HG03103 (cell line): ENCODE measurements at regions not wholly inside any gene's neighbourhood (a gene's known extent, or its start where the extent isn't known, plus 50 kb on each side); places are given as distances from the start of the nearest gene placed in this dataset.

Experiments
- ATAC-seq: cut with Tn5 transposase; IDR thresholded peaks from one replicate; pipeline ENCODE4 v1.9.1; 2021; ENCODE audit warnings: low read depth; ENCODE audit not compliant: unreplicated experiment

DNA sequence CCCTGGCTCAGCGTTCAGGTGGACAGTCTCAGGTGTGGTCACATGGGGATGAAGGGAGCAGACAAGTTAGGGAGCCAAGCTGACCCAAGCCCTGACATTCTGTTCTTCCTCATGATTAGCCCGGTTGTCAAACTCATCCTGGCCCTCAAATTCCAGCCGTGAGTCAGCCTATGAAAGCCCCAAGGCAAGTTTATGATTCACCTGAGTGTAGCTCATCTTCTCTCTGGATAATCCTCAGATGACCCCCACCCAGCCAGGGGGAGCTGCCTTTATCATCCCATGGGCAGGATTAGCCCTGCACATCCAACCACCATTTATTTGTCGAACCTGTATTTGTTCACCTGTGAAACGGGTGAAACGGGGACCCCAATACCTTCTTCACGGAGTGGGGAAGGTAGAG lies 161.9 kb downstream of the DHX35 start:
- ATAC-seq, result no peak

GRCh38 chr20:39123185-39123557 lies 161.0 kb downstream of the DHX35 start:
- no peak for ATAC-seq

GRCh38 chr20:39117491-39117890 lies 155.3 kb downstream of the DHX35 start:
- ATAC-seq, result no peak

- no peak for ATAC-seq
These were observed 153.9 kb downstream of the DHX35 start for GRCh38 chr20:39116020-39116419.

DNA sequence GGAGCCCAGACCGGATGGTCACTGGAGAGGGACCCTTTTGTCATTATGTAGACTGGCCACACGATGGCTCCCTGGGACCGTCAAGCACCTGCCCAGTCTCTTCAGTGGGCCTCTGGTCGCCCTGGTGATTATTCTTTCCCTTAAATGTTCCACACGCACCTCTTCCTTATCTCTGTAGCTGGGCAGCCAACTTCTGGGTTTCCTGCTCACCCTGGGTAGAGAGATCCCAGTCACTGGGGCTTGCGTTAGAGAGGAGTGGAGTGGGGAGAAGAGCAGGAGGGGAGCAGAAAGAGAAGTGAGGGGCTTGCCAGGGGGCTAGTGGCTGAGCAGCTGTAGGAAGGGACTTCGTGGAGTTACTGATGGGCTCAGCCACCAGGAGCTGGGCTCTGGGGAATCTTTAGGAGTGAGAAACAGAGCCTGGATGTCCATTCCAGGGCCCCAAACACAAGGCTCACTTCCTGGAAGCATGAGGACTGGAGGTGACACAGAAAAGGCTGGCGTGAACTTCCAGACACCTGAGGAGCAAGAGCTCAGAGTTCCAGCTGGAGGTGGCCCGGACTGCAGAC lies 150.1 kb downstream of the DHX35 start:
- ATAC-seq, result no peak

DNA sequence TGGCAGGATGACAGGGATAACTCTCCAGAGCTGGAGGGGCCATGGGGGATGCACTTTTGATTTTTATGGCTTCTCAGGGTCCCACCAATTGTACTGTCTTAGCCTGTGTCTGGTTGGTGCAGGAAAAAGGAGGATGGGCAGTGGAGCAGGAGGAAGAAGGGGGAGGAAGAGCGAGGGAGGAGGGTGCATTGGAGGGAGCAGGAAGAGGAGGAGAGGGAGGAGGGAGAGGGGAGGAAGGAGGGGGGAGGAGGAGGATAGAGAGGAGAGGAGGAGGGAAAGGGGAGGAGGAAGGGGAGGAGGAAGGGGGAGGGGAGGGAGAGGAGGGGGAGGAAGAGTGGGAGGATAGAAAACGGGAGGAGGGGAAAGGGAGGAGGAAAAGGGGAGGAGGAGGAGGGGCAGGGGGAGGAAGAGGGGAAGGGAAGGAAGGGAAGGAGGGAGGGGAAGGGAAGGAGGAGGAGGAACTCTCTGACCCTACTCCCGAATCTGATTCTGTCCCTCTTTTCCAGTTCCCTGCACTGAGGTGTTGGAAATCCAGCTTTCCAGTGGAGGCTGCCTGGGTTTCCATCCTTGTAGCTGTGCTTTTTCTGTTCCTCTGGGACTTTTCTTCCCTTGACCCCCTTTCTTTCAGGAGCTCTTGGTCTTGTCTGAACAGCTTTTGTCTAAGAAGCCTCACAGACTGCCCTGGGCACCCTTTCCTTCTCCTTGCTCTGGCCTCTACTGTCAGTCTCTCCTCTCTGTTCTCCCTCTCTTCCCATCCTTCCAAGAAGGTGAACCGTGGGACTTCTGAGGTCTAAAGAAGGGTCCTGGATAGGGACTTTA lies 149.4 kb downstream of the DHX35 start:
- ATAC-seq, result no peak

DNA sequence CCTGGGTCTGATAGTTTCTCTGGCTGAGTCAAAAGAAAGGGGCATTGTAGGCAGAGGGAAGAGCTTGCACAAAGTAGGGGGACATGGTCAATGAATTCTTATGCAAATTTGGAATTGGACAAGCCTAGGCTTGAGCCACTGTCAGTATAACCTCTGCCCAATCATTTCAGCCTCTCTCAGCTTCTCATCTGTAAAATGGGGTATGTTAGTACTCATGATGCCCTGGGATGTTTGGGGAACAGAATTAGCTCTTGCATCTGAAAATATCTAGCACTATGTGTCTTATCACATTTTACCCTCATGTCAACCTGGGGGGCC lies 148.6 kb downstream of the DHX35 start:
- ATAC-seq, result no peak

GRCh38 chr20:39109933-39110818 lies 148.0 kb downstream of the DHX35 start:
- no peak for ATAC-seq

DNA sequence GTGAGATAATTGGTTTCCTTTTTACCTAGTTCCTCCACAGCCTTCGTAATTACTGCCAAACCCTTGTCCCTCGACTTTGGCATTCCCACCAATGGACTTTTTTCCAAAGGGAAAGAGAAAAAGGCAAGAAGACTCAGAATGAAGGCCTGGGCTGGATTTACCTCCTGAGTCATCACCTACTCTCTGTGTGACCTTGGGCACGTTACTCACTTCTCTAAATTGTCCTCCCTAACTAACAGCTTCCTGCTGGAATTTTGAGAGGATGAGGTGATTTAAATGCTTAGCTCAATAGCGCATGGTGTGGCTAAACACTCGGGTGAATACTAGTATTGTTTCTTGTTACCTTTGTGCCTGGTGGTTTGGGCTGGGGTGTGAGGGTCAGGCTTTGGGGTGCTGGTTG lies 146.6 kb downstream of the DHX35 start:
- ATAC-seq, result no peak

GRCh38 chr20:39107741-39108140 lies 145.6 kb downstream of the DHX35 start:
- no peak for ATAC-seq

GRCh38 chr20:39106791-39107190 lies 144.6 kb downstream of the DHX35 start:
- ATAC-seq, result no peak

- ATAC-seq, result no peak
These were observed 143.4 kb downstream of the DHX35 start for GRCh38 chr20:39105551-39105950.

GRCh38 chr20:39103732-39104131 lies 141.6 kb downstream of the DHX35 start:
- ATAC-seq, result no peak

- ATAC-seq, result no peak
These were observed 141.2 kb downstream of the DHX35 start for GRCh38 chr20:39103305-39103704.

- no peak for ATAC-seq
These were observed 139.8 kb downstream of the DHX35 start for GRCh38 chr20:39101895-39102294.

DNA sequence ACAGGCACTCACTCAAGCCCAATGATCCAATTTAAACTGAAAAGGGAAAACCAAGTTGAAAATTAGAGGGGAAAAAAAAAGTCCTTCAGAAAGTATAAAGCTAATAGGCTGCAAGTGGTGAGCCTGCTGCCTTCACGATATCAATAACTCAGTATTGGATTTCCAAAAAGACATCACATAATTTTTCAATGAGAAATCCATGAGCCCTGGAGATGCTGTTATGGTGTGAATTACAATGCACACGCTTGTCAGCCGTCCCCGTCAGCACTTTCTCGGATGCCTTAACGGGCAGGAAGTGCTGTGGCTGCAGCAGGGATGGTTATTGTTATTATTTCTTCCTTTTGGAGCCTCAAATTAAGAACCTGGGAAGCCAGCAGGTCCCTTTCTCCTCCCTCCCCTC lies 138.5 kb downstream of the DHX35 start:
- ATAC-seq, result no peak

- no peak for ATAC-seq
These were observed 135.7 kb downstream of the DHX35 start for GRCh38 chr20:39097889-39098288.

GRCh38 chr20:39095870-39096269 lies 133.7 kb downstream of the DHX35 start:
- no peak for ATAC-seq

DNA sequence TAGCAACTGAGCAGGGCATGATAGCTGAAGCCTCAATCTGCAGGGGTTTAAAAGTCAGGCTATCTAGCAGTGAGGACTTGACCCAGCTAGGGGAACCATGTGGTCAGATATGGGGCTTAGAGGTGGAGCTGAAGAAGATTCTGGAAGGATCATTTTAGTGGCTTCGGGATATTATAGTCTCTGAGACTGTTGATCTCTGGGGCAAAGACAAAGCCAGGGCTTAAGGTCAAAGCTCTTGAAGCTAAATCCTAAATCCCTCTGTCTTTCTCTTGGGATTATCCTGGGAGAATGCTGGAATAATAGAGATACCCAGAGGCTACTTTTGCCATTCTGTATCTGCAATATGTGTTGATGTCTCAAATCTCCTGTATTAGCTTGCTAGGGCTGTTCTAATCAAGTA lies 132.2 kb downstream of the DHX35 start:
- no peak for ATAC-seq

DNA sequence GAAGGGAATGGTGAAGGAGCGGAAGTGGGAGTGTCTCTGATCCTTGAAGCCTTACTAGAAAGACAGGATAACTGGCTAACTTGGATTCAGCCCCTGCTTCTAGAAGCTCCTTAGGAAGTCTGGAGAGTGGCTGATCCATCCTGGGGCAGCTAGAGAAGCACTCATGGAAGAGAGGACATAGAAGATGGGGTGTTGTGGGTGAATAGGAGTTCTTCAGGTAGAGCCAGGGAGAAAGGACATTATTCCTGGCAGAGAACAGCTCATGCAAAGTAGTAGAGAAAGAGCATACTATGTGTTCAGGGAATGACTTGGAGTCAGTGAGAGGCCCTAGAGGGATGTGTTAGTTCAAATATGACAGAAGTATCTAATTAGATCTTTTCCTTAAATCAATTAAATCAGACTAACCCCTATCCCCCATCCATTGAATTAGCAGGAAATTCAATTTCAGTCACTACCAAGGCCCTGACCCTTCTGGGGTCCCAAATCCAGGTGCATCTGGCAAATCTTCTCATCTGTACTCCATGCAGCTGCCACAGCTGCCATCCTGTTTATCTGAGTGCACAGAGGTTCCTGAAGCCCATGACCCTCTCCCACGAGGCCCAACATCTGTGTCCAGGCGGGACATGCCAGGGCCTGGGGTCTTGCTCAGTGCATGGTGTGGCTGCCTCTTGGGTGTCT lies 130.7 kb downstream of the DHX35 start:
- ATAC-seq, result no peak

DNA sequence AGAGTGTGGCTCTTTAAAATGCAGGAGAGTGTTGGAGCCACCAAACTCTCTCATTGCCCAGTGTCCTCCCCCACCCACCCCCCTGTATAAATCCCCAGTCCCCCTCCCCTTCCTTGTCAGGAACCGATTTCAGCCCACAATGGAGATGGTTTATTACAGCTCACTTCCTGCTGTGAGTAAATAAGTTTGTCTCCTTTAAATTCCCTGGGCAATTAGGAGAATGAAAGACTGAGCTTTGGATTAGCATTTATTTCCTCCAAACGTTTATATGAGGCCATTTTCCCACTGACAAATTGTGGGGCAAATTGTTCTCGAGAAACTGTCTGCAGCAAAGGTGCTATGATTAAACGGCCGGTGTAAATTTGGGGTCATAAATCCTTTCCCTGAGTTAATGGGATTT lies 128.8 kb downstream of the DHX35 start:
- ATAC-seq, result no peak
